Esophagus squamous epithelium (tissue), 5 donors: ENCODE measurements at regions not wholly inside any gene's neighbourhood (a gene's known extent, or its start where the extent isn't known, plus 50 kb on each side); places are given as distances from the start of the nearest gene placed in this dataset.
A peak's percentile ranks its signal among the peaks of the same experiment; 100 is the strongest.

ENCODE experiments used
- DNase-seq: peaks from one replicate; lab custom pipeline; 2025; lab: John Stamatoyannopoulos, UW
- H3K27ac ChIP-seq, 4 donors: fragments of 200-600 bp; sonication (generic); one replicate each; pipeline ENCODE4 v1.5.1; 2016 to 2019; ENCODE audit warnings: mild to moderate bottlenecking in 1 of 4
- H3K27me3 ChIP-seq, 4 donors: fragments of 200-600 bp; sonication (generic); 1 replicate in 3 of 4; 2 replicates in 1 of 4; pipeline versions ENCODE4 v1.5.1 to v1.6.0; 2017 to 2021; ENCODE audit warnings: antibody characterized with exemption in 1 of 4
- H3K36me3 ChIP-seq, 3 donors: fragments of 200-600 bp; sonication (generic); one replicate each; pipeline ENCODE4 v1.5.1; 2016 to 2019
- H3K4me1 ChIP-seq, 3 donors: fragments of 200-600 bp; sonication (generic); one replicate each; pipeline ENCODE4 v1.5.1; 2017 to 2019
- H3K4me3 ChIP-seq, 4 donors: fragments of 200-600 bp; sonication (generic); 1 replicate in 3 of 4; 2 replicates in 1 of 4; pipeline ENCODE4 v1.5.1; 2016 to 2019; ENCODE audit warnings: mild to moderate bottlenecking in 2 of 4, moderate library complexity in 1 of 4
- H3K9me3 ChIP-seq, 3 donors: fragments of 200-600 bp; sonication (generic); one replicate each; pipeline ENCODE4 v1.5.1; 2016 to 2019
- CTCF ChIP-seq, 6 experiments: fragments of 450-650 bp in 4 of 6; fragments of 200-600 bp in 2 of 6; sonication (generic) in 2 of 6; IDR thresholded peaks; one replicate each; pipeline ENCODE4 v1.5.1; 2016 to 2019; ENCODE audit warnings: antibody characterized with exemption in 6 of 6, mild to moderate bottlenecking in 4 of 6, moderate library complexity in 4 of 6
- POLR2A ChIP-seq, 4 donors: fragments of 450-650 bp; IDR thresholded peaks; one replicate each; pipeline ENCODE4 v1.6.1; 2017; ENCODE audit warnings: antibody characterized with exemption in 4 of 4, mild to moderate bottlenecking in 4 of 4, moderate library complexity in 3 of 4
- WGBS, 2 donors: methylation state at CpG; one replicate each; pipeline ENCODE4 v1.1.5; 2018; 5-methylcytosine and 5-hydroxymethylcytosine counted together
- intact Hi-C: fragments of 100-400 bp; cut with DNase I; formaldehyde crosslinking; loops from one replicate; pipeline ENCODE4 v1.15.0; 2022
- donor health status: DM: yes; HTN: yes; CAD: no.

DNA sequence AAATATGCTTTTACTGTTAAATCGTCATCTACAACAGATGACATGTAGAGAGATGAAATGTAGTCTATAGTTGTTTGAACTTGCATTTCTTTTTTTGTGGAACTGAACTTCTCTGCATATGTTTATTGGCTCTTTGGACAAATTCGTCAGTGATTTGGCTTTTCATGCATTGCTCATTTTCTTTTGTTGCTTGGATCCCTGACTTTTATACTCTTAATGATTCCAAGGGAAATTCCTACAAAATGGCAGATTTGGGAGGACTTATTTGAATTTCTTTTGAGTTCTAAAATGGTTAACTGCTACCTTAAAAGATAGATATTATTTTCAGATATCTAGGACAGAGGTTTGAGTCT, 65.4 kb downstream of the UTRN start:
- H3K4me3 ChIP-seq, result peak overlapping the region in 1 of 4 donors; percentile 31
- intact Hi-C loops, result no loop called here

DNA sequence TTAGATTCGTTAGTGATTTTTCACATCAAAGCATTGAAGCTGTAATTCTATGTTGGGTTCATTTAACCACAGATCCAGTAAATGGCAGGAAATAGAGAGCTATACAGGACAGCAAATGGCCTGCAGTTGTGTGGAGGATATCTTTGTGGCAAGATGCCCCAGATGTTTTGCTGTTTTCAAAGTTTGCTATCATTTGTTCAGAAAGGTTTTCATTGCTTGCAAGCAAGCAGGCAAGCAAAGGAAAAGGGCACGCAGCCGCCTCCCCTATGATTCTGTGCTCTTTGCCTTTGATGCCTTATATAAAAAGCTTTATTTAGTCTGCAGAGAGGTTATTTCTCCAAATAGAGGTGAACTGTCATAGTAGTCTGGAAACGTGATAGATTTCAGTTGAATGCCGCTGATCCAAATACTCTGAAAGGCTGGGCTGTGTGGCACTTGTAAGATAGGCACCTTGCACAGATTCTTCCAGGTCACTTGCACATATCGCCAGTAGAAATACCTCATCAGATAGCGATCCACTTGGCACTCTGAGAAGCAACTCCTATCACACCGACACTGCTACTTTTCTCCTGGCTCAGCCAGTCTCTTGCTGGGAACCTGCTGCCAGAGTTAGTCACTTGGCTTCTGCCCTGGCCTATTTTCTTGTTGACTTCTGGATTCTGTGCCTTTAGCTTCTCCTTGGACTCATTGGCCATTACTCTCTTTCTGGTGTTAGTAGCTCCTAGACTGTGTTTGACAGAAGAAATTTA, 66.4 kb downstream of the UTRN start:
- TF ChIP-seq CTCF (IDR thresholded peaks at IDR 0.05) (no peak), POLR2A (IDR thresholded peaks at IDR 0.05) (no peak)
- Histone ChIP-seq H3K27ac (peak overlapping the region; percentile 56 to 75 (median 70)), H3K36me3 (no peaks in the 10 kb centered on the region), H3K4me3 (peak overlapping the region in 1 of 4 donors; percentile 15), H3K9me3 (no peaks in the 10 kb centered on the region), H3K27me3 (no peaks in the 10 kb centered on the region), H3K4me1 (peaks cover 23 to 83% (median 51%) of the 10 kb centered on the region in 3 donors)
- WGBS, 2 donors, result 32 to 38% methylated on average over 8 of the region's 8 CpGs
- DNase-seq, result no peak
- intact Hi-C loops, result no loop called here

More for the DNA sequence above, 65.4 kb downstream of the UTRN start:
- Histone ChIP-seq H3K27me3 (no peaks in the 10 kb centered on the region), H3K9me3 (no peaks in the 10 kb centered on the region), H3K4me1 (peaks cover 25 to 94% (median 55%) of the 10 kb centered on the region in 3 donors), H3K27ac (peak overlapping the region; percentile 52 to 75 (median 62)), H3K36me3 (no peaks in the 10 kb centered on the region)
- TF ChIP-seq CTCF (IDR thresholded peaks at IDR 0.05) (no peak), POLR2A (IDR thresholded peaks at IDR 0.05) (no peak)
- WGBS, 2 donors, result 17% methylated on average over 2 of the region's 2 CpGs
- DNase-seq, result no peak

- intact Hi-C loops, result no loop called here
- H3K27me3 ChIP-seq, result no peaks in the 10 kb centered on the region
- H3K4me3 ChIP-seq, result no peak overlapping the region
- 69 to 80% methylated on average over 2 of the region's 2 CpGs for WGBS, 2 donors
- H3K27ac ChIP-seq, result peak overlapping the region in 2 of 4 donors; percentile 56 to 69
- peaks cover 19 to 75% (median 43%) of the 10 kb centered on the region in 3 donors for H3K4me1 ChIP-seq
- no peaks in the 10 kb centered on the region for H3K9me3 ChIP-seq
- no peaks in the 10 kb centered on the region for H3K36me3 ChIP-seq
- DNase-seq, result no peak
- TF ChIP-seq POLR2A (IDR thresholded peaks at IDR 0.05), result no peak
- TF ChIP-seq CTCF (IDR thresholded peaks at IDR 0.05), result no peak
Observed at GRCh38 chr6:144352331-144352730, 67.2 kb downstream of the UTRN start.

DNA sequence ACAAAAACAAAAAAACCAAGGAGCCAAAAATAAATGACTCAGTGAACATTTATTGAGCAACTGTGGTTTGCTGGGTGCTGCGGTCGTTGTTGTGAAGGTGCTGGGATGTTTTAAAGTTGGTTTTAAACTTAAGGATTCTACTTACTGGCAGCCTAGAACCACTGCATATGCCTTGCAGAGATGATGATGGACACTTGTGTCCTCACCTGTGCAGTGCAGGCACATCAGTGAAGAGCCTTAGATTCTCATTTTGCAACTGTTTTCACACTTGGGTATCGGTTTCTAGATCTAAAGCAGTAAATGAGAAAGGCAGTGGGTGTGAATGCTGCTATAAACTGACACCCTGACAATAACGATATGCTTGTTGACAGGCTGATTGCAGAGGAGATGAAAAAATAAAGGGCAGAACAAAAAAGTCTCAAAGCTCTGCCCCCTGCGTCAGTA, 68.8 kb downstream of the UTRN start:
- H3K4me1 ChIP-seq, result peaks cover 17 to 61% (median 36%) of the 10 kb centered on the region in 3 donors
- DNase-seq, result no peak
- H3K36me3 ChIP-seq, result no peaks in the 10 kb centered on the region
- intact Hi-C loops, result no loop called here
- 69 to 82% methylated on average over 5 of the region's 5 CpGs for WGBS, 2 donors
- H3K27me3 ChIP-seq, result no peaks in the 10 kb centered on the region
- H3K9me3 ChIP-seq, result no peaks in the 10 kb centered on the region
- no peak overlapping the region for H3K4me3 ChIP-seq
- H3K27ac ChIP-seq, result peak overlapping the region in 2 of 4 donors; percentile 7 to 22
- TF ChIP-seq POLR2A (IDR thresholded peaks at IDR 0.05) (no peak), CTCF (IDR thresholded peaks at IDR 0.05) (no peak)

DNA sequence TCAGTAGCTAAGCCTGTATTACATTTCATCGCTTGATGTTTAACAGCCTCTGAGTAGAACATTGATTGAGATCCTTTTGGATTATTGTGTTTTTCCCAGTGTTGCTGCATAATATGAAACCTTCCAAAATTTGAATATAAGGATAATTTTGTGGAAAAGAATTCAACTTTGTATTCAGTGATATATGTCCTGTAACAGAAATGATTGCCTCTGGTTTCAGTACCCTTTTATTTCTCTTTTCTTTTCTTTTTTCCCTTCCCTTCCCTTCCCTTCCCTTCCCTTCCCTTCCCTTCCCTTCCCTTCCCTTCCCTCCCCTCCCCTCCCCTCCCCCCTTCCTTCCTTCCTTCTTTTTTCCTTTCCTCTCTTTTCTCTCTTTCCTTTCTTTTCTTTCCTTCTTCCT, 74.6 kb downstream of the UTRN start:
- no peaks in the 10 kb centered on the region for H3K36me3 ChIP-seq
- H3K4me3 ChIP-seq, result no peak overlapping the region
- no peaks in the 10 kb centered on the region for H3K9me3 ChIP-seq
- no peak overlapping the region for H3K27ac ChIP-seq
- no peak for DNase-seq
- peaks cover 0 to 33% (median 28%) of the 10 kb centered on the region in 3 donors for H3K4me1 ChIP-seq
- intact Hi-C loops, result no loop called here
- no peaks in the 10 kb centered on the region for H3K27me3 ChIP-seq
- no peak for TF ChIP-seq POLR2A (IDR thresholded peaks at IDR 0.05)
- no peak for TF ChIP-seq CTCF (IDR thresholded peaks at IDR 0.05)
- WGBS, 2 donors, result 84 to 96% methylated on average over 1 of the region's 1 CpG
